ENCODE measurements at regions not wholly inside any gene's neighbourhood (a gene's known extent, or its start where the extent isn't known, plus 50 kb on each side); places are given as distances from the start of the nearest gene placed in this dataset.

- Histone ChIP-seq H3K27me3 (ENCODE audit: insufficient read depth in 3 of 3, low read length in 2 of 3) (no peaks in the 10 kb centered on the region), H3K4me1 (no peaks in the 10 kb centered on the region), H3K9me3 (no peaks in the 10 kb centered on the region), H3K27ac (no peak overlapping the region), H3K4me3 (no peak overlapping the region), H3K36me3 (ENCODE audit: insufficient read depth in 1 of 2, low read depth in 1 of 2) (no peaks in the 10 kb centered on the region)
- intact Hi-C loops (cut with DNase I), result no loop called here
- DNase-seq (no peak), ATAC-seq (no peak)
- TF ChIP-seq CTCF (IDR thresholded peaks at IDR 0.05), result no peak
- WGBS, 3 donors, result 33 to 38% (median 33%) methylated on average over 1 of the region's 1 CpG
Measured at GRCh38 chr4:43843501-43843900, 605.1 kb downstream of the KCTD8 start.

- no peaks in the 10 kb centered on the region for H3K9me3 ChIP-seq
- ATAC-seq (no peak), DNase-seq (peak; percentile 12 to 42)
- no peak for TF ChIP-seq CTCF (IDR thresholded peaks at IDR 0.05)
- no peaks in the 10 kb centered on the region for H3K4me1 ChIP-seq
- H3K27me3 ChIP-seq (ENCODE audit: insufficient read depth in 3 of 3, low read length in 2 of 3), result no peaks in the 10 kb centered on the region
- H3K36me3 ChIP-seq (ENCODE audit: insufficient read depth in 1 of 2, low read depth in 1 of 2), result no peaks in the 10 kb centered on the region
- 89 to 93% (median 90%) methylated on average over 17 to 22 of the region's 22 CpGs for WGBS, 3 donors
- intact Hi-C loops (cut with DNase I), result no loop called here
- H3K27ac ChIP-seq, result no peak overlapping the region
- no peak overlapping the region for H3K4me3 ChIP-seq
Measured at GRCh38 chr4:43846111-43846587, 602.5 kb downstream of the KCTD8 start.

GRCh38 chr4:43853565-43854264 lies 594.9 kb downstream of the KCTD8 start:
- no peak for TF ChIP-seq CTCF (IDR thresholded peaks at IDR 0.05)
- WGBS, 3 donors, result 42 to 46% (median 44%) methylated on average over 7 of the region's 7 CpGs
- Histone ChIP-seq H3K36me3 (ENCODE audit: insufficient read depth in 1 of 2, low read depth in 1 of 2) (no peaks in the 10 kb centered on the region), H3K27ac (no peak overlapping the region), H3K9me3 (no peaks in the 10 kb centered on the region), H3K27me3 (ENCODE audit: insufficient read depth in 3 of 3, low read length in 2 of 3) (no peaks in the 10 kb centered on the region), H3K4me1 (no peaks in the 10 kb centered on the region), H3K4me3 (no peak overlapping the region)
- ATAC-seq (no peak), DNase-seq (no peak)
- intact Hi-C loops (cut with DNase I), result no loop called here

- no peaks in the 10 kb centered on the region for H3K9me3 ChIP-seq
- no peak for TF ChIP-seq CTCF (IDR thresholded peaks at IDR 0.05)
- no peak for ATAC-seq
- no peak overlapping the region for H3K27ac ChIP-seq
- WGBS, 3 donors, result 72 to 81% (median 79%) methylated on average over 2 of the region's 2 CpGs
- no peak overlapping the region for H3K4me3 ChIP-seq
- H3K27me3 ChIP-seq (ENCODE audit: insufficient read depth in 3 of 3, low read length in 2 of 3), result no peaks in the 10 kb centered on the region
- intact Hi-C loops (cut with DNase I), result no loop called here
- H3K4me1 ChIP-seq, result no peaks in the 10 kb centered on the region
- H3K36me3 ChIP-seq (ENCODE audit: insufficient read depth in 1 of 2, low read depth in 1 of 2), result no peaks in the 10 kb centered on the region
- DNase-seq, result no peak
Measured at GRCh38 chr4:43855283-43855682, 593.3 kb downstream of the KCTD8 start.
